Lower lobe of right lung (tissue), 2 donors: ENCODE measurements at regions not wholly inside any gene's neighbourhood (a gene's known extent, or its start where the extent isn't known, plus 50 kb on each side); places are given as distances from the start of the nearest gene placed in this dataset.

Experiments
- ATAC-seq, 2 donors: fragments of 200-7000 bp; cut with Tn5 transposase; one replicate each; pipeline ENCODE4 v1.9.1; 2020 to 2022; ENCODE audit warnings: mild to moderate bottlenecking in 2 of 2, moderate library complexity in 2 of 2
- DNase-seq: peaks from one replicate; pipeline ENCODE4 v3.0.0-alpha.2; 2020
- H3K27ac ChIP-seq: fragments of 200-600 bp; one replicate; pipeline ENCODE4 v1.8.0; 2022
- H3K27me3 ChIP-seq: fragments of 200-600 bp; one replicate; pipeline ENCODE4 v1.8.0; 2022; ENCODE audit warnings: low read depth
- H3K36me3 ChIP-seq: fragments of 200-600 bp; one replicate; pipeline ENCODE4 v1.8.0; 2022; ENCODE audit warnings: mild to moderate bottlenecking
- H3K4me1 ChIP-seq: fragments of 200-600 bp; one replicate; pipeline ENCODE4 v1.8.0; 2022
- H3K4me3 ChIP-seq: fragments of 200-600 bp; one replicate; pipeline ENCODE4 v1.8.0; 2022; ENCODE audit warnings: mild to moderate bottlenecking
- H3K9me3 ChIP-seq: fragments of 200-600 bp; one replicate; pipeline ENCODE4 v1.8.0; 2022
- intact Hi-C: fragments of 100-400 bp; cut with DNase I; formaldehyde crosslinking; loops from one replicate; pipeline ENCODE4 v1.11.0; 2022
- TF ChIP-seq, protein P1 (sequence below): fragments of 200-600 bp; IDR thresholded peaks from one replicate; pipeline ENCODE4 v1.8.0; 2022; ENCODE audit warnings: antibody characterized with exemption, mild to moderate bottlenecking
- donor health status: DM: no; HTN: yes; CAD: no; lungs with severe emphysema.

DNA sequence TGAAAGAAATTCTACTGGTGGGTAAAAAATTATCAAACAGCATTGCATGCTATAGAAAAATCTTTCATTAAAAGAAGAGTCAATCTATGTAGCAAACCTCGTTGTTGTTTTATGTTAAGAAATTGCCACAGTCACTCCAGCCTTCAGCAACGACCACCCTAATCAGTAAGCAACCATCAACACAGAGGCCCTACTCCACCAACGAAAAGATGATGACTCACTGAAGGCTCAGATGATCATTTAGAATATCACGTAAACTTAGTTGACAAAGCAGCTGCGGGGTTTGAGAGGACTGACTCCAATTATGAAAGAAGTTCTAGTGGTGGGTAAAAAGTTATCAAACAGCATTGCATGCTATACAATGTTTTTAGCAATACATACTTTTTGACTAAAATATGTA is 242.6 kb downstream of the DRD1 start:
- Histone ChIP-seq H3K4me3 (no peak overlapping the region), H3K4me1 (no peaks in the 10 kb centered on the region), H3K36me3 (no peaks in the 10 kb centered on the region), H3K9me3 (no peaks in the 10 kb centered on the region), H3K27ac (no peak overlapping the region), H3K27me3 (no peaks in the 10 kb centered on the region)
- DNase-seq (no peak), ATAC-seq (no peak)
- intact Hi-C loops, result no loop called here
- TF ChIP-seq, protein P1, sequence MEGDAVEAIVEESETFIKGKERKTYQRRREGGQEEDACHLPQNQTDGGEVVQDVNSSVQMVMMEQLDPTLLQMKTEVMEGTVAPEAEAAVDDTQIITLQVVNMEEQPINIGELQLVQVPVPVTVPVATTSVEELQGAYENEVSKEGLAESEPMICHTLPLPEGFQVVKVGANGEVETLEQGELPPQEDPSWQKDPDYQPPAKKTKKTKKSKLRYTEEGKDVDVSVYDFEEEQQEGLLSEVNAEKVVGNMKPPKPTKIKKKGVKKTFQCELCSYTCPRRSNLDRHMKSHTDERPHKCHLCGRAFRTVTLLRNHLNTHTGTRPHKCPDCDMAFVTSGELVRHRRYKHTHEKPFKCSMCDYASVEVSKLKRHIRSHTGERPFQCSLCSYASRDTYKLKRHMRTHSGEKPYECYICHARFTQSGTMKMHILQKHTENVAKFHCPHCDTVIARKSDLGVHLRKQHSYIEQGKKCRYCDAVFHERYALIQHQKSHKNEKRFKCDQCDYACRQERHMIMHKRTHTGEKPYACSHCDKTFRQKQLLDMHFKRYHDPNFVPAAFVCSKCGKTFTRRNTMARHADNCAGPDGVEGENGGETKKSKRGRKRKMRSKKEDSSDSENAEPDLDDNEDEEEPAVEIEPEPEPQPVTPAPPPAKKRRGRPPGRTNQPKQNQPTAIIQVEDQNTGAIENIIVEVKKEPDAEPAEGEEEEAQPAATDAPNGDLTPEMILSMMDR, result no peak

DNA sequence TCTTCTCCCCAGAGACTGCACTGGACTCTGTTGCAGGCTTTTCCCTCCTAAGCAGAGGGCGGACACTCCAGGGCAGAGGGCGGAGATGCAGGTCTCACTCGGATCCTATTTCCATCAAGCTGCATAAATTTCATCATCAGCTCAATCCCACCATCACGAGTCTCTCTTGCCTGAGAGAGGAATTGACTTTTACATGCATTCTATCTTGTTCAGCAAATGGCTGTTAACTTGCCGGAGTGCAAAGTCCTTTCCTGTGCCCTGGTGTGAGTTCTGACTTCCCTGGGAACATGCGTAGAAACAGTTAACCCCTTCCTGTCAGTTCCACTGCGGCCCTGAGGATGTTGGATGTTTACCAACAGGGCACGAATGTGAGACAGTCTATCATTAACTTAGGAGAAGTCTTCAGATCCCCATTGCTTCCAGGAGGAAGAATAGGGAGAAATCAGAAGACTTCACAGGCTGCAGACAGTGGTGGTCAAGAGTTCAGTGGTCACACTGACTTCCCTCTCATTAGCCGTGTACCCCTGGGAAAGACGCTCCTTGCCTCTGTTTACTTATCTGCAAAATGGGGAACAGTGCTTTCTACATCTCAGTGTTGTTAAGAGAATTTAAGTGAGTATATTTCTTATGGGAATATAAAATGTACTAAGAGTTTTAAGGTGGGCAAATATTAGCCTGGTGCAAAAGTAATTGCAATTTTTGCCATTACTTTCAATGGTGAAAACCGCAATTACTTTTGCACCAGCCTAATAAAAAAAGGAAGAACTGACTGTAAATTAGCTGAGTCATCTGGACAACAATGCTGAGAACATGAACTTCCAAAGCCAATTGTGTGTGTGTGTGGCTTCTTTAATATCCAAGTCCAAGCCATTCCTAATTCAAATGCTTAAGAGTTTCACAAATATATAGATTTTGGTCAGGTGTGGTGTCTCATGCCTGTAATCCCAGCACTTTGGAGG is 248.0 kb downstream of the DRD1 start:
- Histone ChIP-seq H3K27me3 (no peaks in the 10 kb centered on the region), H3K9me3 (peaks cover 5% of the 10 kb centered on the region), H3K4me3 (no peak overlapping the region), H3K27ac (no peak overlapping the region), H3K4me1 (no peaks in the 10 kb centered on the region), H3K36me3 (no peaks in the 10 kb centered on the region)
- TF ChIP-seq, protein P1, result no peak
- no peak for ATAC-seq
- intact Hi-C loops, result no loop called here
- DNase-seq, result no peak

DNA sequence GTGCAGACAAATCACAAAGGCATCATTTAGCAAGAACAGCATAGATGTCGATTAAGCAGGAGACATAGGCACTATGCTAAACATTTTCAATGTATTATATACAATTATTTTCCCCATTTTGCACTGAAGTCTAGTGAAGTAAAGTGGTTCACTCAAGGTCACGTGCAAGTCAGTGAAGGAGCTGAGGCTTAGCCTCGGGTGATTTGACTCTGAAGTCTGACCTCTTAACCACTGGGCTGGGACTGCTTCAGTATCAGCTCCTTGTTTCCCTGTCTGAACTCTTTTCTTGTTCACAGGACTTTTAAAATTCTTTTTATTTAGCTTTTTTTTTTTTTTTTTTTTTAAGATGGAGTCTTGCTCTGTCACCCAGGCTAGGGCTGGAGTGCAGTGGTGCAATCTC is 262.7 kb downstream of the DRD1 start:
- DNase-seq (no peak), ATAC-seq (no peak)
- H3K4me1 ChIP-seq, result no peaks in the 10 kb centered on the region
- H3K27ac ChIP-seq, result no peak overlapping the region
- intact Hi-C loops, result no loop called here
- TF ChIP-seq, protein P1, result no peak
- no peaks in the 10 kb centered on the region for H3K9me3 ChIP-seq
- H3K36me3 ChIP-seq, result no peaks in the 10 kb centered on the region
- H3K27me3 ChIP-seq, result no peaks in the 10 kb centered on the region
- H3K4me3 ChIP-seq, result no peak overlapping the region

DNA sequence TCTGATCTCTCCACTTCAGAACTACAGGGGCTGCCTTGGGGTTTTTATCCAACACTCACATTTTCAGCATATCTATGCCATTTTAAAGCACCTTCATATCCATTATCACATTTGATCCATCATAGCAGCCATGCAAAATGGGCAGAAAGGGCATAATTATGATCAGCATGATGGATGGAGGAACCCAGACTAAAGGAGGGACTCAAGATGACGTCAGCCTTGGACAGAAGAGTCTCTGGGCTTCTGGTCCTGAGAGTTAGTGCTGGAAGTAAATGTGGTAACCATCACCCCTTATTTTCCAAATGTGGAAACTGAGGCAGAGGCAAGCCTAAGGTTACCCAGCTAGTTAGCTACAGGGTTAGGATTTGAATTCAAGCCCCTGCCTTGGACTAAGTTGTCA is 273.1 kb downstream of the DRD1 start:
- intact Hi-C loops, result no loop called here
- H3K27ac ChIP-seq, result no peak overlapping the region
- ATAC-seq (no peak), DNase-seq (no peak)
- no peaks in the 10 kb centered on the region for H3K36me3 ChIP-seq
- H3K4me3 ChIP-seq, result no peak overlapping the region
- H3K27me3 ChIP-seq, result no peaks in the 10 kb centered on the region
- no peaks in the 10 kb centered on the region for H3K9me3 ChIP-seq
- no peaks in the 10 kb centered on the region for H3K4me1 ChIP-seq
- TF ChIP-seq, protein P1, result no peak

DNA sequence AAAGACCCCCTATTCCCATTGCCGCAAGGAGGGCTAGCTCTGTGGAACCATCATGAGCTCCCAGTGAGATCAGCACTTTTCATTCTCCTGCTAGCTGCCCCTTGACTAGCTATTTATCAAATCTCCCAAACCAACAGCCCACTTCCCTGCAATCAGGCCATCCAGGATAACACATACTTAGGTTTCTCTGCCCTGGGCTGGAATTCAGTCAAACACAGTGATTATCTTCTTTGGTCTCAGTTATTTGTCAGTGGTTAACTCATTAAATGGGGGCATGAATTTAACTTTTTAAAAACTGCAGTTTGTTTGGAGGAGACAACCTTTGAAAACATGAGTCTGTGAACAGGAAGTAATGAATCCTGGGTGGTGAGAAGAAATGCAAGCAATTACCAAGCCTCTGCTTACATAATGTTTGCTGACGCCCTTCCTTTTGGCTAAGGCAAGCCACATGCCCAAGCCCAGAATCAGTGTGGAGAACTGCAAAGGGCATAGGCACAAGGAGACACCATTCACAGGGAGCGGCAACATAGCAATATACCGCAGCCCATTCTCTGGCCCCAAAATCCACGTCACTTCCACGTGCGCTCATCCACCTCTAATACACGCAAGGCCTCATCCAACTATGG is 275.0 kb downstream of the DRD1 start:
- H3K4me1 ChIP-seq, result no peaks in the 10 kb centered on the region
- DNase-seq (no peak), ATAC-seq (no peak)
- H3K4me3 ChIP-seq, result no peak overlapping the region
- TF ChIP-seq, protein P1, result no peak
- H3K9me3 ChIP-seq, result no peaks in the 10 kb centered on the region
- H3K27ac ChIP-seq, result no peak overlapping the region
- H3K27me3 ChIP-seq, result no peaks in the 10 kb centered on the region
- H3K36me3 ChIP-seq, result no peaks in the 10 kb centered on the region
- intact Hi-C loops, result no loop called here
